Colonic mucosa (tissue), 4 donors: ENCODE measurements at regions not wholly inside any gene's neighbourhood (a gene's known extent, or its start where the extent isn't known, plus 50 kb on each side); places are given as distances from the start of the nearest gene placed in this dataset.

Source experiments
- DNase-seq: peaks from one replicate; pipeline ENCODE4 v3.0.0-alpha.2; 2020
- H3K27ac ChIP-seq: fragments of 200-600 bp; one replicate; pipeline ENCODE4 v1.8.0; 2021
- H3K27me3 ChIP-seq: fragments of 200-600 bp; one replicate; pipeline ENCODE4 v1.8.0; 2021
- H3K36me3 ChIP-seq: fragments of 200-600 bp; one replicate; pipeline ENCODE4 v1.8.0; 2021
- H3K4me1 ChIP-seq: fragments of 200-600 bp; one replicate; pipeline ENCODE4 v1.8.0; 2021; ENCODE audit warnings: mild to moderate bottlenecking
- H3K4me3 ChIP-seq: fragments of 200-600 bp; one replicate; pipeline ENCODE4 v1.8.0; 2021
- H3K9ac ChIP-seq, 2 donors: one replicate each; pipeline ENCODE4 v1.7.0; 2013; ENCODE audit warnings: control low read depth in 2 of 2, low read depth in 2 of 2, low read length in 2 of 2
- H3K9me3 ChIP-seq: fragments of 200-600 bp; one replicate; pipeline ENCODE4 v1.8.0; 2021
- intact Hi-C: fragments of 100-400 bp; cut with DNase I; formaldehyde crosslinking; loops from one replicate; pipeline ENCODE4 v1.14.1; 2022
- TF ChIP-seq, protein P1 (sequence below): fragments of 200-600 bp; IDR thresholded peaks from one replicate; pipeline ENCODE4 v1.8.0; 2022; ENCODE audit warnings: antibody characterized with exemption, mild to moderate bottlenecking
- donor health status: healthy.
- donor health status: DM: no; HTN: no; CAD: no.
- donor health status: DM: no; HTN: no; CAD: no.

DNA sequence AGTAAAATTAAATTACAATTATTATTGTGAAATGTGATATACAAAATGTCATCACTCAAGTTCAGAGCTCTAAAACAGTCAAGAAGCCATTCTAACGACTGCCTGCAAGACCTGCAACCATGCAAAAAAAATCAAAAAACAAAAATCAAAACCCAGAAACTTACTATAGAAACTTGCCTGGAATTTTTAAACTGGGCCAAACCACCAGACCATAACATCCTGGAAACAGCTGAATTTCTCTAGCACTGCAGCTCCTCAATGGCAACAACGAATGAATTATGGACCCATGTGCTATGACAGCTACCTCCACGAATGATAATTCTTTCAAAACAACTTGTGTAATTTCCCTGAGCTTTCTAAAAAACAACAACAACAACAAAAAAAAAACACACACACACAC is 130.0 kb upstream of the KCNMB2 start:
- intact Hi-C loops, result no loop called here
- no peak for DNase-seq
- H3K9me3 ChIP-seq, result no peaks in the 10 kb centered on the region
- H3K27me3 ChIP-seq, result no peaks in the 10 kb centered on the region
- no peak overlapping the region for H3K27ac ChIP-seq
- no peak overlapping the region for H3K4me3 ChIP-seq
- H3K4me1 ChIP-seq, result no peaks in the 10 kb centered on the region
- TF ChIP-seq, protein P1, sequence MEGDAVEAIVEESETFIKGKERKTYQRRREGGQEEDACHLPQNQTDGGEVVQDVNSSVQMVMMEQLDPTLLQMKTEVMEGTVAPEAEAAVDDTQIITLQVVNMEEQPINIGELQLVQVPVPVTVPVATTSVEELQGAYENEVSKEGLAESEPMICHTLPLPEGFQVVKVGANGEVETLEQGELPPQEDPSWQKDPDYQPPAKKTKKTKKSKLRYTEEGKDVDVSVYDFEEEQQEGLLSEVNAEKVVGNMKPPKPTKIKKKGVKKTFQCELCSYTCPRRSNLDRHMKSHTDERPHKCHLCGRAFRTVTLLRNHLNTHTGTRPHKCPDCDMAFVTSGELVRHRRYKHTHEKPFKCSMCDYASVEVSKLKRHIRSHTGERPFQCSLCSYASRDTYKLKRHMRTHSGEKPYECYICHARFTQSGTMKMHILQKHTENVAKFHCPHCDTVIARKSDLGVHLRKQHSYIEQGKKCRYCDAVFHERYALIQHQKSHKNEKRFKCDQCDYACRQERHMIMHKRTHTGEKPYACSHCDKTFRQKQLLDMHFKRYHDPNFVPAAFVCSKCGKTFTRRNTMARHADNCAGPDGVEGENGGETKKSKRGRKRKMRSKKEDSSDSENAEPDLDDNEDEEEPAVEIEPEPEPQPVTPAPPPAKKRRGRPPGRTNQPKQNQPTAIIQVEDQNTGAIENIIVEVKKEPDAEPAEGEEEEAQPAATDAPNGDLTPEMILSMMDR, result no peak
- no peak overlapping the region for H3K9ac ChIP-seq
- no peaks in the 10 kb centered on the region for H3K36me3 ChIP-seq

DNA sequence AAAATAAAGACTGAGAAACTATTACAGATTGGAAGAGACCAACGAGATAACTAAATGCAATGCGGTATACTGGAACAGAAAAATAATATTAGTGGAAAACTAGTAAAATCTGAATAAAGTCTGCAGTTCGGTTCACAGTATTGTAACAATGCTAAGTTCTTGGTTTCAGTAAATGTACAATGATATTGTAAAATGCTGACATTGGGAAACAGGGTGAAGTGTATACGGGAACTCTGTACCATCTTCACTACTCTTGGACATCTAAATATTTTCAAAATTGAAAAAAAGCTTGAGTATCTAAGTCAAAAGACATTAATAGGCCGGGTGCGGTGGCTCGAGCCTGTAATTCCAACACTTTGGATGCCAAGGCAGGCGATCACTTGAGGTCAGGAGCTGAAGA is 120.9 kb upstream of the KCNMB2 start:
- Histone ChIP-seq H3K9me3 (no peaks in the 10 kb centered on the region), H3K4me1 (no peaks in the 10 kb centered on the region), H3K27me3 (no peaks in the 10 kb centered on the region), H3K9ac (no peak overlapping the region), H3K36me3 (no peaks in the 10 kb centered on the region), H3K27ac (no peak overlapping the region), H3K4me3 (no peak overlapping the region)
- no peak for DNase-seq
- intact Hi-C loops, result no loop called here
- TF ChIP-seq, protein P1, result no peak

DNA sequence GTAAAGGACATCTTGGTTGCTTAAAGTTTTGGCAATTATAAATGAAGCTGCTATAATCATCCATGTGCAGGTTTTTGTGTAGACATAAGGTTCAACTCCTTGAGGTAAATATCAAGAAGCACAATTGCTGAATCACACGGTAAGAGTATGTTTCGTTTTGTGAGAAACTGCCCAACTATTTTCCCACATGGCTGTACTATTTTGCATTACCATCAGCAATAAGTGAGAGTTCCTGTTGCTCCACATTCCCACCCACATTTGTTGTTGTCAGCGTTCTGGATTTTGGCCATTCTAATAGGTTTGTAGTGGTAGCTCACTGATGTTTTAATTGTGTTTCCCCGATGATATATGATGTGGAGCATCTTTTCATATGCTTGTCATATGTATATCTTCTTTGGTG is 118.5 kb upstream of the KCNMB2 start:
- no peaks in the 10 kb centered on the region for H3K4me1 ChIP-seq
- intact Hi-C loops, result no loop called here
- H3K4me3 ChIP-seq, result no peak overlapping the region
- DNase-seq, result no peak
- no peaks in the 10 kb centered on the region for H3K9me3 ChIP-seq
- no peak overlapping the region for H3K27ac ChIP-seq
- no peaks in the 10 kb centered on the region for H3K27me3 ChIP-seq
- H3K36me3 ChIP-seq, result no peaks in the 10 kb centered on the region
- TF ChIP-seq, protein P1, result no peak
- no peak overlapping the region for H3K9ac ChIP-seq

DNA sequence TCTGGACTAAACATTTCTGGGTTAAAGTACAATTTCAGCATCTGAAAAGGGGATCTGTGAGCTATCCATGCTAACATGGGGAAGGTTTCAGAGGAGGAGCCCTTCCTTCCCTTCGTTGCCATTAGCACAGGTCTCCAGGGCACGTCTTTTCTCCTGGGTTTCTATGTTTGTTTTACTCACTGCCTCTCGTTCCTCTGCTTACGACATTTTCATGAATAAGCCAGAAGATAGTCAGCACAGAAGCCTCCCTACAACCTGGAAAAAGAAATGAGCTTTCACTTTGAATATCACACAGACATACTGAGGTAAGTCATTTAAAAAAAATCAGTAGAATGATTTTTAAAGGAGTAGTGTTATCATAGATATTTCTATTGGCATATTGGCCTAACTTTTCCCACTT is 117.2 kb upstream of the KCNMB2 start:
- intact Hi-C loops, result no loop called here
- TF ChIP-seq, protein P1, result no peak
- Histone ChIP-seq H3K27ac (no peak overlapping the region), H3K4me1 (no peaks in the 10 kb centered on the region), H3K4me3 (no peak overlapping the region), H3K9me3 (no peaks in the 10 kb centered on the region), H3K36me3 (no peaks in the 10 kb centered on the region), H3K9ac (no peak overlapping the region), H3K27me3 (no peaks in the 10 kb centered on the region)
- no peak for DNase-seq

DNA sequence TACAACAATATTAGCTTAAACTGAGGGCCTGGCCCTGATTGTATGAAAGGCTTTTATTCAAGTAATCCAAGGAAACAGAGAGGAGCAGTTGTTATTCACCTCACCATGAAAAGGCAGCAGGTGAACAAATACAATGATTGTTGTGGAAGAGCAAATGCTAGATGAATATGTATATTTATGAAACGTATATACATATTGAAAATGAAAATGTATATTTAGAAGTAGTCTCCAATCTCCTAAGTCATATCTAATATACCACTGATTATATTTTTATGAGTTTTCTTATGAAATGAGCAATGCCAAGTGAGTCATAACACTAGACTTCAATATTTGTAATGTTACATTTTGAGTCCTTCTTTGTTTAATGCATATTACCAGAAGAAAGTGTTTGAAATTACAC is 116.2 kb upstream of the KCNMB2 start:
- H3K4me1 ChIP-seq, result no peaks in the 10 kb centered on the region
- no peak overlapping the region for H3K4me3 ChIP-seq
- H3K27me3 ChIP-seq, result no peaks in the 10 kb centered on the region
- intact Hi-C loops, result no loop called here
- no peak overlapping the region for H3K9ac ChIP-seq
- H3K9me3 ChIP-seq, result no peaks in the 10 kb centered on the region
- H3K36me3 ChIP-seq, result no peaks in the 10 kb centered on the region
- no peak overlapping the region for H3K27ac ChIP-seq
- TF ChIP-seq, protein P1, result no peak
- DNase-seq, result no peak

DNA sequence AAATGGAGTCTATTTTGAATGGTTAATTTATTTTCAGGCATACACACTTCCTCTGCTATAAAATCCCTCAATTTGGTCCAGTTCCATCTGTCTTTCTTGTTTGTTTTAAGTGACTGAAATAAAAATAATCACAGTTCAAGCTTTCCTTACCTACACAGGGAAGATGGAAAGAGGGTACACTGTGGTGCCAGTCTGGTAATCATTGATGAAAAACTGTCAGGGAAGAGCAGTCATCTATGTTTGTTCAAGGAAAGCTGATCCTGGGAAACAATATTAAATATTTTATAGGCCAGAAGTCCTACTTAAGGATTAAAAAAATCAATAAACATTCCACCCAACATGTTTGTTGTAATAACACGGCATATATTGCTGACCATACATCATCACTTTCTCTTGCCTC is 115.2 kb upstream of the KCNMB2 start:
- Histone ChIP-seq H3K9ac (no peak overlapping the region), H3K9me3 (no peaks in the 10 kb centered on the region), H3K36me3 (no peaks in the 10 kb centered on the region), H3K27ac (no peak overlapping the region), H3K4me3 (no peak overlapping the region), H3K27me3 (no peaks in the 10 kb centered on the region), H3K4me1 (no peaks in the 10 kb centered on the region)
- DNase-seq, result no peak
- intact Hi-C loops, result no loop called here
- TF ChIP-seq, protein P1, result no peak
